GM12878 (cell line): ENCODE measurements at regions not wholly inside any gene's neighbourhood (a gene's known extent, or its start where the extent isn't known, plus 50 kb on each side); places are given as distances from the start of the nearest gene placed in this dataset.
"Not testable (repeated sequence)": the region's sequence is repeated elsewhere in the genome, so short reads cannot be mapped to it uniquely, and the experiment has no call there.

Experiments used
- ATAC-seq: fragments of 200-7000 bp; cut with Tn5 transposase; 3 replicates; pipeline ENCODE4 v1.9.1; 2020; ENCODE audit warnings: mild to moderate bottlenecking, moderate library complexity
- BruUV-seq: library from RNA; stranded (reverse); fragments of 400-500 nt; replicated peaks from 2 replicates; lab custom pipeline; 2021; lab: Mats Ljungman, UMichigan
- CTCF ChIA-PET: fragments of 300-600 bp; sonication (Branson Sonifier 250); formaldehyde crosslinking; extraction: SDS; loops from one replicate; lab custom pipeline; 2021; ENCODE audit warnings: inconsistent platforms; lab: Yijun Ruan, JAX
- POLR2A ChIA-PET: fragments of 350-600 bp; formaldehyde crosslinking; extraction: SDS; loops from one replicate; lab custom pipeline; 2021; ENCODE audit warnings: inconsistent platforms; lab: Charles Lee
- RAD21 ChIA-PET: fragments of 300-600 bp; sonication (Branson Sonifier 250); formaldehyde crosslinking; loops from one replicate; lab custom pipeline; 2023; ENCODE audit warnings: antibody characterized with exemption; ENCODE audit not compliant: unreplicated experiment; lab: Charles Lee
- SMC1A ChIA-PET: fragments of 300-600 bp; sonication (Branson Sonifier 250); formaldehyde crosslinking; loops from one replicate; lab custom pipeline; 2023; ENCODE audit not compliant: unreplicated experiment, uncharacterized antibody; lab: Charles Lee
- DNase-seq: peaks from one replicate; pipeline ENCODE4 v3.0.0-alpha.2; 2011; ENCODE audit warnings: low read depth, low spot score
- FAIRE-seq: peaks from 3 replicates; lab custom pipeline; 2011; peaks lifted over from hg19 to GRCh38; lab: Jason Lieb, UNC
- H2AFZ ChIP-seq: 2 replicates; pipeline ENCODE4 v1.6.0; 2011; ENCODE audit warnings: low read depth, low read length, control low read depth; ENCODE audit not compliant: control insufficient read depth
- H3K27ac ChIP-seq: 2 replicates; pipeline ENCODE4 v1.5.1; 2011; ENCODE audit warnings: control low read depth; ENCODE audit not compliant: control insufficient read depth, insufficient read depth
- H3K27me3 ChIP-seq, 2 experiments: replicated peaks in 1 of 2; 2 replicates each; pipeline versions ENCODE4 v1.6.0 to v1.6.1; 2011; ENCODE audit warnings: low read length in 1 of 2; ENCODE audit not compliant: control insufficient read depth in 2 of 2, insufficient read depth in 2 of 2
- H3K36me3 ChIP-seq, 2 experiments: 2 replicates each; pipeline ENCODE4 v1.5.1; 2011; ENCODE audit warnings: low read length in 1 of 2; ENCODE audit not compliant: control insufficient read depth in 2 of 2, insufficient read depth in 2 of 2
- H3K4me1 ChIP-seq: 2 replicates; pipeline ENCODE4 v1.6.1; 2011; ENCODE audit warnings: mild to moderate bottlenecking, low read length, moderate library complexity, mixed read lengths; ENCODE audit not compliant: control insufficient read depth, insufficient read depth
- H3K4me2 ChIP-seq: 2 replicates; pipeline ENCODE4 v1.6.0; 2011; ENCODE audit warnings: control low read depth; ENCODE audit not compliant: control insufficient read depth, insufficient read depth
- H3K4me3 ChIP-seq: fragments of 200-600 bp; sonication (generic); 2 replicates; pipeline ENCODE4 v1.5.1; 2016
- H3K79me2 ChIP-seq: 2 replicates; pipeline ENCODE4 v1.6.0; 2011; ENCODE audit warnings: low read length; ENCODE audit not compliant: control insufficient read depth, insufficient read depth
- H3K9ac ChIP-seq: 2 replicates; pipeline ENCODE4 v1.8.0; 2011; ENCODE audit warnings: low read length, control low read depth, mixed read lengths; ENCODE audit not compliant: control insufficient read depth, insufficient read depth
- H3K9me3 ChIP-seq: replicated peaks from 3 replicates; pipeline ENCODE4 v1.5.1; 2011; ENCODE audit warnings: mild to moderate bottlenecking, low read length; ENCODE audit not compliant: control insufficient read depth, insufficient read depth
- H4K20me1 ChIP-seq: 2 replicates; pipeline ENCODE4 v1.6.0; 2011; ENCODE audit not compliant: control insufficient read depth, insufficient read depth
- WGBS: methylation state at CpG from one replicate; pipeline ENCODE4 v1.1.6; 2016; ENCODE audit warnings: low lambda C conversion rate; ENCODE audit not compliant: insufficient replicate concordance, insufficient coverage; ENCODE audit errors: missing lambda C conversion rate; 5-methylcytosine and 5-hydroxymethylcytosine counted together
- in situ Hi-C: fragments of 300-500 bp; cut with MboI; formaldehyde crosslinking; loops from 9 replicates; pipeline ENCODE4 v1.14.3; 2018; ENCODE audit warnings: mixed read lengths
- intact Hi-C: fragments of 100-400 bp; cut with micrococcal nuclease; formaldehyde crosslinking; loops from one replicate; pipeline ENCODE4 v1.14.2; 2022; ENCODE audit not compliant: unreplicated experiment

GRCh38 chr2:57232341-57232740, 814.3 kb upstream of the VRK2 start:
- H3K27me3 ChIP-seq, SMC1A ChIA-PET, H3K9ac ChIP-seq, RAD21 ChIA-PET, FAIRE-seq, H2AFZ ChIP-seq, H3K27ac ChIP-seq, H3K4me2 ChIP-seq, H3K36me3 ChIP-seq, H4K20me1 ChIP-seq, H3K4me3 ChIP-seq, intact Hi-C loops, BruUV-seq, H3K79me2 ChIP-seq, DNase-seq, in situ Hi-C loops, H3K4me1 ChIP-seq, POLR2A ChIA-PET, ATAC-seq, H3K9me3 ChIP-seq: not testable (repeated sequence)
- 56% methylated on average over 9 of the region's 9 CpGs for WGBS
- CTCF ChIA-PET: interaction anchor here (0.6 kb wide), 1 partner anchor 24 kb away, joined by 3 read pairs; no protein-coding TSS in a partner anchor

- H3K27me3 ChIP-seq, H3K9ac ChIP-seq, SMC1A ChIA-PET, intact Hi-C loops, BruUV-seq, POLR2A ChIA-PET, in situ Hi-C loops, H3K9me3 ChIP-seq, H3K4me1 ChIP-seq, RAD21 ChIA-PET, H3K79me2 ChIP-seq, H3K36me3 ChIP-seq, FAIRE-seq, DNase-seq, H3K27ac ChIP-seq, H4K20me1 ChIP-seq, CTCF ChIA-PET, ATAC-seq, H3K4me2 ChIP-seq, H2AFZ ChIP-seq, H3K4me3 ChIP-seq: not testable (repeated sequence)
- WGBS: 33% methylated on average over 3 of the region's 3 CpGs
Measured at GRCh38 chr2:57251495-57251894, 795.1 kb upstream of the VRK2 start.

DNA sequence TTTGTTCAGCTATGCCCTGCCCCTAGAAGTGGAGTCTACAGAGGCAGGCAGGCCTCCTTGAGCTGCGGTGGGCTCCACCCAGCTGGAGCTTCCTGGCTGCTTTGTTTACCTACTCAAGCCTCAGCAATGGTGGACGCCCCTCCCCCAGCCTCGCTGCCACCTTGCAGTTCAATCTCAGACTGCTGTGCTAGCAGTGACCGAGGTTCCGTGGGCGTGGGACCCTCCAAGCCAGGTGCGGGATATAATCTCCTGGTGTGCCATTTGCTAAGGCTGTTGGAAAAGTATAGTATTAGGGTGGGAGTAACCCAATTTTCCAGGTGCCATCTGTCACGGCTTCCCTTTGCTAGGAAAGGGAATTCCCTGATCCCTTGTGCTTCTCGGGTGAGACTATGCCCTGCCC, 770.2 kb upstream of the VRK2 start:
- H3K4me1 ChIP-seq, H2AFZ ChIP-seq, FAIRE-seq, H4K20me1 ChIP-seq, H3K4me2 ChIP-seq, H3K79me2 ChIP-seq, H3K27ac ChIP-seq, BruUV-seq, H3K4me3 ChIP-seq, CTCF ChIA-PET, ATAC-seq, H3K27me3 ChIP-seq, in situ Hi-C loops, H3K9me3 ChIP-seq, POLR2A ChIA-PET, H3K9ac ChIP-seq, intact Hi-C loops, SMC1A ChIA-PET, H3K36me3 ChIP-seq, DNase-seq, RAD21 ChIA-PET: not testable (repeated sequence)
- WGBS: 28% methylated on average over 9 of the region's 9 CpGs
